Aorta (tissue), 5 donors: ENCODE measurements at regions not wholly inside any gene's neighbourhood (a gene's known extent, or its start where the extent isn't known, plus 50 kb on each side); places are given as distances from the start of the nearest gene placed in this dataset.

Source experiments
- ATAC-seq: fragments of 200-7000 bp; cut with Tn5 transposase; one replicate; pipeline ENCODE4 v1.9.1; 2022; ENCODE audit warnings: moderate library complexity; ENCODE audit not compliant: low FRiP score
- DNase-seq, 2 donors: peaks; one replicate each; pipeline ENCODE4 v3.0.0-alpha.2; 2020
- H3K27ac ChIP-seq, 2 donors: one replicate each; pipeline ENCODE4 v1.5.1; 2013; ENCODE audit warnings: low read length in 2 of 2, mild to moderate bottlenecking in 2 of 2, moderate library complexity in 2 of 2, control low read depth in 1 of 2, inconsistent platforms in 1 of 2, low read depth in 1 of 2
- H3K27me3 ChIP-seq, 2 donors: one replicate each; pipeline ENCODE4 v1.6.1; 2013; ENCODE audit warnings: control low read depth in 1 of 2, low read length in 1 of 2, mild to moderate bottlenecking in 1 of 2, moderate library complexity in 1 of 2; ENCODE audit not compliant: insufficient read depth in 2 of 2, control insufficient read depth in 1 of 2
- H3K36me3 ChIP-seq, 2 donors: one replicate each; pipeline ENCODE4 v1.6.1; 2013; ENCODE audit warnings: control low read depth in 1 of 2, low read length in 1 of 2, mild to moderate bottlenecking in 1 of 2; ENCODE audit not compliant: insufficient read depth in 2 of 2, control insufficient read depth in 1 of 2
- H3K4me1 ChIP-seq, 2 donors: one replicate each; pipeline ENCODE4 v1.6.1; 2013; ENCODE audit warnings: low read length in 2 of 2, control low read depth in 1 of 2, mild to moderate bottlenecking in 1 of 2, moderate library complexity in 1 of 2; ENCODE audit not compliant: insufficient read depth in 2 of 2, control insufficient read depth in 1 of 2
- H3K4me3 ChIP-seq, 2 donors: one replicate each; pipeline ENCODE4 v1.5.1; 2013; ENCODE audit warnings: low read length in 2 of 2, control low read depth in 1 of 2, mild to moderate bottlenecking in 1 of 2
- H3K9me3 ChIP-seq: one replicate; pipeline ENCODE4 v1.6.1; 2013; ENCODE audit warnings: mild to moderate bottlenecking, low read length; ENCODE audit not compliant: control insufficient read depth
- WGBS, 2 donors: extraction: QIAGEN DNeasy Blood & Tissue Kit; methylation state at CpG; one replicate each; pipeline ENCODE4 v1.1.7; 2013; 5-methylcytosine and 5-hydroxymethylcytosine counted together
- intact Hi-C, 2 donors: fragments of 100-400 bp; cut with DNase I; formaldehyde crosslinking; loops; one replicate each; pipeline versions ENCODE4 v1.14.2 to v1.15.0; 2022
- donor health status: healthy with polysubstance abuse.
- donor health status: Bipolar disorder and iron deficiency.
- donor health status: DM: no; HTN: no; CAD: no.
- donor health status: DM: no; HTN: no; CAD: no.
- donor health status: DM: yes; HTN: yes; CAD: no.

DNA sequence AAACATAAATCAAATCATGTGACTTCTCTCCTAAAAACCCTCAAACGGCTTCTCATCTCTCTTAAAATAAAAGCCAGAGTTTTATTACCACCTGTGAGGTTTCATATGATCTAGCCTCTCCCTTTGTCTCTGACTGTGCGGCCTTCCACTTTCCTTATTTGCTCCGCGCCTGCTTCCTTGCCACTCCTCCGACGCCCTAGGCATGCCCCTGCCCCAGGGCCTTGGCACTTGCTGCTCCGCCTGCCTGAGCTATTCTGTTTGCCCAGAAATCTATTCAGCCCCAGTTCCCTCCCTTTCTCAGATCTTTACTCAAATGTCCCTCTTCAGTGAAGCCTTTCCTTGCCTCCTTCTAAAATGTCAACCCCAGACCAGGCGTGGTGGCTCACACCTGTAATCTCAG, 57.5 kb upstream of the DISP3 start:
- H3K9me3 ChIP-seq: no peaks in the 10 kb centered on the region
- intact Hi-C loops: no loop called here
- H3K36me3 ChIP-seq: no peaks in the 10 kb centered on the region
- no peaks in the 10 kb centered on the region for H3K27me3 ChIP-seq
- H3K4me1 ChIP-seq: no peaks in the 10 kb centered on the region
- no peak for DNase-seq
- no peak for ATAC-seq
- H3K27ac ChIP-seq: no peak overlapping the region
- H3K4me3 ChIP-seq: no peak overlapping the region
- WGBS, 2 donors: 84 to 86% methylated on average over 8 of the region's 8 CpGs

GRCh38 chr1:11422686-11423085, 56.3 kb upstream of the DISP3 start:
- 61 to 63% methylated on average over 9 of the region's 9 CpGs for WGBS, 2 donors
- Histone ChIP-seq H3K4me3 (no peak overlapping the region), H3K27me3 (no peaks in the 10 kb centered on the region), H3K9me3 (no peaks in the 10 kb centered on the region), H3K4me1 (no peaks in the 10 kb centered on the region), H3K36me3 (no peaks in the 10 kb centered on the region), H3K27ac (no peak overlapping the region)
- DNase-seq (no peak), ATAC-seq (no peak)
- intact Hi-C loops: no loop called here

DNA sequence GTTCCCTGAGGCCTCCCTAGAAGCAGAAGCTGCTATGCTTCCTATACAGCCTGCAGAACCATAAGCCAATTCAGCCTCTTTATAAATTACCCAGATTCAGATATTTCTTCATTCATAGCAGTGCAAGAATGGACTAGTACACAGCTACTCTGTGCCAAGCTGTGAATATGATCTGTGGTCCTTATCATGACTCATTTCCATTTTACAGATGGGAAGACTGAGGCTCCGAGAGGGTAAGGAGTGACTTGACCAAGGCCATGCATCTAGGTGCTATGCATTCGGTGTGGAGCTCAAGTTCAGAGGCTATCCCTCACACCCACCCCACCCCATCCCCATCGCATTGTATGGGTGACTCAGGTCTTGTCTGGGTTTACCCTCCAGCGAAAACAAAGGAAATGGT, 52.3 kb upstream of the DISP3 start:
- Histone ChIP-seq H3K4me1 (no peaks in the 10 kb centered on the region), H3K4me3 (no peak overlapping the region), H3K27me3 (no peaks in the 10 kb centered on the region), H3K27ac (no peak overlapping the region), H3K9me3 (no peaks in the 10 kb centered on the region), H3K36me3 (no peaks in the 10 kb centered on the region)
- intact Hi-C loops: no loop called here
- ATAC-seq (no peak), DNase-seq (no peak)
- 87 to 90% methylated on average over 4 of the region's 4 CpGs for WGBS, 2 donors

DNA sequence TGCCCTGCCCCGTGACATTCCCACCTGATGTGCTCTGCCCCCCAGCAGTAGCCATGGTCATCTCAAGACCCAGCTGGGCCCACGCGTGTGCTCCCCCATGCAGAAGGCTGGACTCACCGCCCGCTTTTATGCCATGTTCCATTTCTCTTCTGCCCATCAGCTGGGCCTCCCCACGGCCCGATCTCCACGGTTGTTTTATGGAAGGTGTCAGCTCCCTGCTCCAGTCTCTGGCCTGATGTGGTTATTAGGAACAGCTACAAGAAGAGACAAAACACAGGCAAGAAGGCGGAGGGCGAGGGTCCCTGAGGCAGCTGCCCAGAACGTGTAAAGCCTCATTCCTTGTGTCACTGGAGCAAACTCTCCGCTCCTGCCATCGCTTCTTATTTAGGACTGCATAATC, 50.2 kb upstream of the DISP3 start:
- Histone ChIP-seq H3K9me3 (no peaks in the 10 kb centered on the region), H3K36me3 (no peaks in the 10 kb centered on the region), H3K4me1 (no peaks in the 10 kb centered on the region), H3K4me3 (no peak overlapping the region), H3K27ac (no peak overlapping the region), H3K27me3 (no peaks in the 10 kb centered on the region)
- DNase-seq: peak in 1 of 2 donors; percentile 51
- intact Hi-C loops: no loop called here
- no peak for ATAC-seq
- WGBS, 2 donors: 76 to 81% methylated on average over 13 of the region's 13 CpGs
